Pancreas (tissue), 10 donors: ENCODE measurements at regions not wholly inside any gene's neighbourhood (a gene's known extent, or its start where the extent isn't known, plus 50 kb on each side); places are given as distances from the start of the nearest gene placed in this dataset.

Source experiments
- ATAC-seq, 4 donors: fragments of 200-7000 bp; cut with Tn5 transposase; one replicate each; pipeline versions ENCODE4 v1.8.0 to v1.9.1; 2020; ENCODE audit warnings: mild to moderate bottlenecking in 4 of 4, moderate library complexity in 4 of 4
- DNase-seq, 6 donors: peaks; one replicate each; pipeline ENCODE4 v3.0.0-alpha.2; 2020
- FAIRE-seq: peaks from 2 replicates; lab custom pipeline; 2012; peaks lifted over from hg19 to GRCh38; lab: Jason Lieb, UNC
- H3K27ac ChIP-seq, 4 donors: fragments of 200-600 bp; sonication (generic); 1 replicate in 3 of 4; 2 replicates in 1 of 4; pipeline versions ENCODE4 v1.5.0 to v1.8.0; 2020
- H3K27me3 ChIP-seq, 4 donors: fragments of 200-600 bp; one replicate each; pipeline ENCODE4 v1.8.0; 2021
- H3K36me3 ChIP-seq, 3 donors: fragments of 200-600 bp; sonication (generic) in 1 of 3; one replicate each; pipeline versions ENCODE4 v1.5.0 to v1.8.0; 2020 to 2021
- H3K4me1 ChIP-seq, 3 donors: fragments of 200-600 bp; one replicate each; pipeline ENCODE4 v1.8.0; 2021
- H3K4me3 ChIP-seq, 4 donors: fragments of 200-600 bp; sonication (generic) in 2 of 4; one replicate each; pipeline versions ENCODE4 v1.5.0 to v1.8.0; 2020 to 2021
- H3K9me3 ChIP-seq, 4 donors: fragments of 200-600 bp; one replicate each; pipeline ENCODE4 v1.8.0; 2021
- CTCF ChIP-seq, 4 donors: fragments of 200-600 bp; sonication (generic) in 3 of 4; IDR thresholded peaks; one replicate each; pipeline versions ENCODE4 v1.5.0 to v1.8.0; 2021; ENCODE audit warnings: antibody characterized with exemption in 4 of 4
- WGBS, 2 donors: extraction: QIAGEN DNeasy Blood & Tissue Kit; methylation state at CpG; one replicate each; pipeline ENCODE4 v1.1.7; 2013; 5-methylcytosine and 5-hydroxymethylcytosine counted together
- intact Hi-C, 3 donors: fragments of 100-400 bp; cut with DNase I; formaldehyde crosslinking; loops; one replicate each; pipeline versions ENCODE4 v1.11.1 to v1.14.2; 2022
- donor health status: healthy with polysubstance abuse.
- donor health status: DM: no; HTN: no; CAD: no; lungs with moderate emphysema.
- donor health status: DM: no; HTN: no; CAD: no.
- donor health status: control.
- donor health status: control.
- donor health status: Bipolar disorder and iron deficiency.
- donor health status: DM: yes; HTN: yes; CAD: no.
- donor health status: DM: no; HTN: no; CAD: no.
- donor health status: DM: no; HTN: no; CAD: no.
- donor health status: DM: yes; HTN: yes; CAD: no.

GRCh38 chr1:213481395-213481794, 430.4 kb downstream of the RPS6KC1 start:
- no peak for FAIRE-seq

GRCh38 chr1:213484333-213484732, 433.3 kb downstream of the RPS6KC1 start:
- DNase-seq (no peak), FAIRE-seq (no peak), ATAC-seq (no peak)
- 68 to 79% methylated on average over 3 of the region's 3 CpGs for WGBS, 2 donors
- H3K9me3 ChIP-seq = no peaks in the 10 kb centered on the region
- no peaks in the 10 kb centered on the region for H3K4me1 ChIP-seq
- no peak overlapping the region for H3K27ac ChIP-seq
- intact Hi-C loops = no loop called here
- H3K27me3 ChIP-seq = no peaks in the 10 kb centered on the region
- no peaks in the 10 kb centered on the region for H3K36me3 ChIP-seq
- no peak overlapping the region for H3K4me3 ChIP-seq
- no peak for TF ChIP-seq CTCF (IDR thresholded peaks at IDR 0.05)

More at GRCh38 chr1:213481395-213481794, 430.4 kb downstream of the RPS6KC1 start:
- 80 to 87% methylated on average over 2 of the region's 2 CpGs for WGBS, 2 donors
- no peaks in the 10 kb centered on the region for H3K36me3 ChIP-seq
- intact Hi-C loops = no loop called here
- ATAC-seq (no peak), DNase-seq (no peak)
- H3K9me3 ChIP-seq = no peaks in the 10 kb centered on the region
- H3K4me3 ChIP-seq = no peak overlapping the region
- H3K27me3 ChIP-seq = no peaks in the 10 kb centered on the region
- no peak for TF ChIP-seq CTCF (IDR thresholded peaks at IDR 0.05)
- H3K27ac ChIP-seq = no peak overlapping the region
- H3K4me1 ChIP-seq = no peaks in the 10 kb centered on the region

- DNase-seq (no peak), ATAC-seq (no peak), FAIRE-seq (no peak)
- H3K4me3 ChIP-seq = no peak overlapping the region
- no peaks in the 10 kb centered on the region for H3K4me1 ChIP-seq
- H3K27ac ChIP-seq = no peak overlapping the region
- TF ChIP-seq CTCF (IDR thresholded peaks at IDR 0.05) = no peak
- intact Hi-C loops = no loop called here
- no peaks in the 10 kb centered on the region for H3K27me3 ChIP-seq
- H3K36me3 ChIP-seq = no peaks in the 10 kb centered on the region
- 96 to 98% methylated on average over 1 of the region's 1 CpG for WGBS, 2 donors
- H3K9me3 ChIP-seq = no peaks in the 10 kb centered on the region
These were observed 433.7 kb downstream of the RPS6KC1 start for GRCh38 chr1:213484758-213485157.

- Histone ChIP-seq H3K36me3 (no peaks in the 10 kb centered on the region), H3K27ac (no peak overlapping the region), H3K27me3 (no peaks in the 10 kb centered on the region), H3K4me1 (no peaks in the 10 kb centered on the region), H3K9me3 (no peaks in the 10 kb centered on the region), H3K4me3 (no peak overlapping the region)
- WGBS, 2 donors = 58 to 78% methylated on average over 3 of the region's 3 CpGs
- DNase-seq (no peak), ATAC-seq (no peak), FAIRE-seq (no peak)
- intact Hi-C loops = no loop called here
- TF ChIP-seq CTCF (IDR thresholded peaks at IDR 0.05) = no peak
These were observed 435.4 kb downstream of the RPS6KC1 start for GRCh38 chr1:213486488-213486887.

GRCh38 chr1:213491468-213491867, 440.4 kb downstream of the RPS6KC1 start:
- no peak overlapping the region for H3K27ac ChIP-seq
- ATAC-seq = no peak
- no peak overlapping the region for H3K4me3 ChIP-seq
- WGBS, 2 donors = 80 to 81% methylated on average over 5 of the region's 5 CpGs
- no peak for DNase-seq
- TF ChIP-seq CTCF (IDR thresholded peaks at IDR 0.05) = no peak
- no peaks in the 10 kb centered on the region for H3K27me3 ChIP-seq
- intact Hi-C loops = no loop called here
- no peaks in the 10 kb centered on the region for H3K9me3 ChIP-seq
- no peaks in the 10 kb centered on the region for H3K36me3 ChIP-seq
- no peak for FAIRE-seq
- H3K4me1 ChIP-seq = no peaks in the 10 kb centered on the region
